RWPE1 (cell line): ENCODE measurements at regions not wholly inside any gene's neighbourhood (a gene's known extent, or its start where the extent isn't known, plus 50 kb on each side); places are given as distances from the start of the nearest gene placed in this dataset.

ENCODE experiments used
- CTCF ChIA-PET: fragments of 350-600 bp; sonication (Branson Sonifier 250); formaldehyde crosslinking; extraction: SDS; loops from one replicate; lab custom pipeline; 2021; lab: Yijun Ruan, JAX
- POLR2A ChIA-PET: fragments of 400-600 bp; formaldehyde crosslinking; extraction: SDS; loops from one replicate; lab custom pipeline; 2020; ENCODE audit warnings: antibody characterized with exemption; ENCODE audit not compliant: low non-redundant PET; lab: Yijun Ruan, JAX
- DNase-seq: peaks from one replicate; pipeline ENCODE4 v3.0.0; 2012; ENCODE audit warnings: low spot score
- H3K27ac ChIP-seq: fragments of 450-650 bp; 2 replicates; pipeline ENCODE4 v1.5.1; 2017
- CTCF ChIP-seq: fragments of 450-650 bp; conservative IDR thresholded peaks from 2 replicates; pipeline ENCODE4 v1.5.1; 2017; ENCODE audit warnings: low read depth, mild to moderate bottlenecking

GRCh38 chr13:71339005-71339404 is 528.0 kb downstream of the DACH1 start:
- ChIA-PET CTCF (no interaction called here), POLR2A (no interaction called here)
- DNase-seq = no peak
- TF ChIP-seq CTCF = no peak
- no peak overlapping the region for H3K27ac ChIP-seq

GRCh38 chr13:71338070-71338469 is 528.9 kb downstream of the DACH1 start:
- H3K27ac ChIP-seq = no peak overlapping the region
- no peak for TF ChIP-seq CTCF
- POLR2A ChIA-PET = no interaction called here
- CTCF ChIA-PET = no interaction called here
- no peak for DNase-seq

GRCh38 chr13:71327266-71327665 is 539.7 kb downstream of the DACH1 start:
- POLR2A ChIA-PET = no interaction called here
- CTCF ChIA-PET = no interaction called here

GRCh38 chr13:71325556-71325955 is 541.4 kb downstream of the DACH1 start:
- ChIA-PET POLR2A (no interaction called here), CTCF (interaction anchor here (0.8 kb wide), 1 partner anchor 451 kb away, joined by 3 read pairs; no protein-coding TSS in a partner anchor)
- H3K27ac ChIP-seq = no peak overlapping the region
- no peak for TF ChIP-seq CTCF
- DNase-seq = no peak

More at GRCh38 chr13:71327266-71327665, 539.7 kb downstream of the DACH1 start:
- no peak overlapping the region for H3K27ac ChIP-seq
- no peak for DNase-seq
- TF ChIP-seq CTCF = no peak

- no peak for TF ChIP-seq CTCF
- DNase-seq = no peak
- CTCF ChIA-PET = no interaction called here
- POLR2A ChIA-PET = no interaction called here
- no peak overlapping the region for H3K27ac ChIP-seq
Observed at GRCh38 chr13:71323266-71323665, 543.7 kb downstream of the DACH1 start.

DNA sequence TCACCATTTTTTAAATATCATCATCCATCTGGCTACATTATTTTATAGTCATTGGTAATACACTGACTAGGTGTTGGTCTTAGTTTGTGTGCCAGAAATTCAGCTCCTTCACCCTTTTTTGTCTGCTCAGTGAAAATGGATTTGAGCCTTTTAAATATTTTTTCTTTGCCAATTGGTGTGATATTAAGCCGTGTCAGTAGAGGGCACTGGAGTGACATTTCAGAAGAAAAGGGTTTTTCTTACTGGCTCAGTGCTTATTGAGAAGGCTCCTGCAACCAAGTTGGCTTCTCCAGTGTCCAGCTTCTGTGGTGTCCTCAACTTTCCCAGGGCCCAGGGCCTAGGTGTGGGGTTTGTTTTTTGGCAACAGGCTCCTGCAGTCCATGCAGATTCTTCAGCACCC is 546.6 kb downstream of the DACH1 start:
- DNase-seq = no peak
- no peak overlapping the region for H3K27ac ChIP-seq
- 0 out of 2 replicates have a peak, but pooled peaks have one; percentile 10 for TF ChIP-seq CTCF
- CTCF ChIA-PET = no interaction called here
- POLR2A ChIA-PET = no interaction called here
